H1 (cell line): ENCODE measurements at regions not wholly inside any gene's neighbourhood (a gene's known extent, or its start where the extent isn't known, plus 50 kb on each side); places are given as distances from the start of the nearest gene placed in this dataset.

Source experiments
- CTCF ChIA-PET: fragments of 300-600 bp; sonication (Branson Sonifier 250); formaldehyde crosslinking; loops from one replicate; lab custom pipeline; 2021; ENCODE audit not compliant: partially characterized antibody; lab: Charles Lee
- POLR2A ChIA-PET: fragments of 300-600 bp; sonication (Branson Sonifier 250); formaldehyde crosslinking; loops from one replicate; lab custom pipeline; 2021; ENCODE audit warnings: inconsistent platforms; ENCODE audit not compliant: partially characterized antibody; lab: Charles Lee
- DNase-seq, 2 experiments: peaks; one replicate each; pipeline versions ENCODE4 v3.0.0 to v3.0.0-alpha.2; 2010 to 2022; ENCODE audit warnings: low spot score in 2 of 2, low read depth in 1 of 2, mixed read lengths in 1 of 2
- FAIRE-seq: peaks from 2 replicates; lab custom pipeline; 2011; peaks lifted over from hg19 to GRCh38; lab: Jason Lieb, UNC
- H2AFZ ChIP-seq: 2 replicates; pipeline ENCODE4 v1.8.1; 2012; ENCODE audit warnings: low read length, inconsistent platforms
- H2AK5ac ChIP-seq: 2 replicates; pipeline ENCODE4 v1.6.1; 2013; ENCODE audit warnings: low read depth, low read length
- H2BK120ac ChIP-seq: replicated peaks from 2 replicates; pipeline ENCODE3; 2013; ENCODE audit warnings: low read depth, low read length, inconsistent platforms
- H2BK12ac ChIP-seq: 2 replicates; pipeline ENCODE4 v1.6.1; 2013; ENCODE audit warnings: low read depth, low read length
- H2BK15ac ChIP-seq: 2 replicates; pipeline ENCODE4 v1.6.1; 2013; ENCODE audit warnings: low read length
- H2BK20ac ChIP-seq: 2 replicates; pipeline ENCODE4 v1.6.1; 2013; ENCODE audit warnings: low read length
- H2BK5ac ChIP-seq: 2 replicates; pipeline ENCODE4 v1.6.1; 2013; ENCODE audit warnings: low read depth, low read length
- H3K14ac ChIP-seq: 2 replicates; pipeline ENCODE4 v1.6.1; 2013; ENCODE audit warnings: inconsistent platforms; ENCODE audit not compliant: insufficient read length
- H3K18ac ChIP-seq: 2 replicates; pipeline ENCODE4 v1.6.1; 2013; ENCODE audit warnings: low read length; ENCODE audit errors: extremely low read depth
- H3K23ac ChIP-seq: 2 replicates; pipeline ENCODE4 v1.6.1; 2013; ENCODE audit warnings: inconsistent platforms; ENCODE audit not compliant: insufficient read length
- H3K23me2 ChIP-seq: 2 replicates; pipeline ENCODE4 v1.6.1; 2013; ENCODE audit warnings: low read depth, low read length
- H3K27ac ChIP-seq: 2 replicates; pipeline ENCODE4 v1.6.1; 2011; ENCODE audit warnings: low read depth, low read length, inconsistent platforms
- H3K27me3 ChIP-seq, 4 experiments: replicated peaks in 1 of 4; 1 replicate in 1 of 4; 2 replicates in 3 of 4; pipeline versions ENCODE4 v1.6.1 to v1.8.1; 2011 to 2013; ENCODE audit warnings: low read length in 3 of 4, mild to moderate bottlenecking in 3 of 4, inconsistent platforms in 2 of 4, mixed read lengths in 2 of 4, moderate library complexity in 1 of 4; ENCODE audit not compliant: control insufficient read depth in 3 of 4, insufficient read depth in 3 of 4; ENCODE audit errors: extremely low read depth in 1 of 4
- H3K36me3 ChIP-seq, 4 experiments: 2 replicates each; pipeline versions ENCODE4 v1.6.1 to v1.8.1; 2011 to 2013; ENCODE audit warnings: mild to moderate bottlenecking in 4 of 4, low read length in 3 of 4, moderate library complexity in 2 of 4, control low read depth in 1 of 4, inconsistent platforms in 1 of 4; ENCODE audit not compliant: insufficient read depth in 4 of 4, control insufficient read depth in 2 of 4
- H3K4ac ChIP-seq: replicated peaks from 2 replicates; pipeline ENCODE3; 2013; ENCODE audit warnings: low read length, low read depth, mixed read lengths, inconsistent platforms; ENCODE audit not compliant: insufficient read length
- H3K4me1 ChIP-seq, 4 experiments: replicated peaks in 1 of 4; 1 replicate in 1 of 4; 2 replicates in 3 of 4; pipeline versions ENCODE4 v1.6.1 to v1.8.1; 2011 to 2013; ENCODE audit warnings: low read length in 3 of 4, inconsistent platforms in 2 of 4, mixed read lengths in 1 of 4; ENCODE audit not compliant: insufficient read depth in 4 of 4, control insufficient read depth in 3 of 4
- H3K4me2 ChIP-seq, 2 experiments: 2 replicates each; pipeline versions ENCODE4 v1.6.1 to v1.8.1; 2011 to 2013; ENCODE audit warnings: low read depth in 2 of 2, low read length in 2 of 2, control low read depth in 1 of 2, inconsistent platforms in 1 of 2, mild to moderate bottlenecking in 1 of 2; ENCODE audit not compliant: insufficient read depth in 1 of 2
- H3K4me3 ChIP-seq, 4 experiments: fragments of 200-600, 300-600 bp in 1 of 4; sonication (generic), shearing (Covaris generic), sonication (Bioruptor Twin) in 1 of 4; 2 replicates each; pipeline versions ENCODE4 v1.5.1 to v1.8.1; 2011 to 2016; ENCODE audit warnings: low read length in 4 of 4, low read depth in 3 of 4, control low read depth in 2 of 4, inconsistent platforms in 2 of 4, mild to moderate bottlenecking in 2 of 4, mixed read lengths in 1 of 4, moderate library complexity in 1 of 4; ENCODE audit not compliant: insufficient read depth in 2 of 4; ENCODE audit errors: extremely low read depth in 1 of 4
- H3K56ac ChIP-seq: replicated peaks from 2 replicates; pipeline ENCODE3; 2013; ENCODE audit warnings: low read depth, mild to moderate bottlenecking, mixed read lengths, low read length, inconsistent platforms; ENCODE audit not compliant: insufficient read length
- H3K79me1 ChIP-seq: 2 replicates; pipeline ENCODE4 v1.6.1; 2013; ENCODE audit warnings: low read depth, low read length, control low read depth
- H3K79me2 ChIP-seq, 2 experiments: 2 replicates each; pipeline versions ENCODE4 v1.6.1 to v1.8.1; 2012 to 2013; ENCODE audit warnings: low read length in 2 of 2, mild to moderate bottlenecking in 2 of 2, inconsistent platforms in 1 of 2; ENCODE audit not compliant: insufficient read depth in 2 of 2, control insufficient read depth in 1 of 2
- H3K9ac ChIP-seq, 4 experiments: replicated peaks in 1 of 4; 1 replicate in 1 of 4; 2 replicates in 3 of 4; pipeline versions ENCODE4 v1.6.1 to v1.8.1; 2011 to 2013; ENCODE audit warnings: low read depth in 3 of 4, low read length in 3 of 4, control low read depth in 2 of 4, mild to moderate bottlenecking in 2 of 4, moderate library complexity in 2 of 4, inconsistent platforms in 1 of 4; ENCODE audit errors: extremely low read depth in 1 of 4
- H3K9me3 ChIP-seq, 2 experiments: 2 replicates each; pipeline versions ENCODE4 v1.6.1 to v1.8.1; 2012 to 2013; ENCODE audit warnings: mild to moderate bottlenecking in 2 of 2, moderate library complexity in 2 of 2, control low read depth in 1 of 2, inconsistent platforms in 1 of 2, low read depth in 1 of 2, low read length in 1 of 2, mixed read lengths in 1 of 2; ENCODE audit not compliant: insufficient read depth in 2 of 2
- H4K20me1 ChIP-seq, 2 experiments: replicated peaks in 1 of 2; 2 replicates each; pipeline versions ENCODE3 to v1.8.1; 2011 to 2013; ENCODE audit warnings: inconsistent platforms in 2 of 2, low read length in 2 of 2, mild to moderate bottlenecking in 1 of 2; ENCODE audit not compliant: insufficient read depth in 2 of 2, control insufficient read depth in 1 of 2
- H4K5ac ChIP-seq: 2 replicates; pipeline ENCODE4 v1.6.1; 2013; ENCODE audit warnings: low read length, low read depth, mixed read lengths, inconsistent platforms; ENCODE audit not compliant: insufficient read length
- H4K8ac ChIP-seq: 2 replicates; pipeline ENCODE4 v1.8.0; 2013; ENCODE audit warnings: mild to moderate bottlenecking, moderate library complexity, low read length, inconsistent platforms; ENCODE audit not compliant: insufficient read depth; ENCODE audit errors: extremely low read depth
- H4K91ac ChIP-seq: replicated peaks from 2 replicates; pipeline ENCODE3; 2013; ENCODE audit warnings: low read length, mixed read lengths, inconsistent platforms; ENCODE audit not compliant: insufficient read length
- ATF3 ChIP-seq: IDR thresholded peaks from 2 replicates; pipeline ENCODE4 v1.6.1; 2011; ENCODE audit warnings: low read depth, mild to moderate bottlenecking, low read length; ENCODE audit not compliant: insufficient read depth
- BCL11A ChIP-seq, 2 experiments: IDR thresholded peaks; one replicate each; pipeline ENCODE4 v1.6.1; 2011; ENCODE audit warnings: low read depth in 2 of 2, low read length in 2 of 2, mild to moderate bottlenecking in 2 of 2
- CBX8 ChIP-seq: fragments of 300-800, 300-1000 bp; sonication (generic); IDR thresholded peaks from 2 replicates; pipeline ENCODE4 v1.7.1; 2016; ENCODE audit warnings: low read depth, low read length, borderline replicate concordance
- EP300 ChIP-seq, 2 experiments: IDR thresholded peaks; 1 replicate in 1 of 2; 2 replicates in 1 of 2; pipeline ENCODE4 v1.6.1; 2011 to 2012; ENCODE audit warnings: low read depth in 2 of 2, low read length in 2 of 2, mild to moderate bottlenecking in 2 of 2, borderline replicate concordance in 1 of 2, inconsistent platforms in 1 of 2, moderate library complexity in 1 of 2
- POLR2AphosphoS5 ChIP-seq: IDR thresholded peaks from 2 replicates; pipeline ENCODE4 v1.6.1; 2011; ENCODE audit warnings: low read depth, low read length
- SIX5 ChIP-seq: IDR thresholded peaks from 2 replicates; pipeline ENCODE4 v1.6.1; 2011; ENCODE audit warnings: mild to moderate bottlenecking, low read depth, low read length
- SP2 ChIP-seq: IDR thresholded peaks from 2 replicates; pipeline ENCODE4 v1.6.1; 2012; ENCODE audit warnings: mild to moderate bottlenecking, low read length, inconsistent platforms
- SRF ChIP-seq: IDR thresholded peaks from 2 replicates; pipeline ENCODE4 v1.6.1; 2011; ENCODE audit warnings: mild to moderate bottlenecking, low read depth, low read length, moderate library complexity
- TAF7 ChIP-seq: optimal IDR thresholded peaks from 2 replicates; pipeline ENCODE3; 2011; ENCODE audit warnings: low read depth, mild to moderate bottlenecking, inconsistent platforms, low read length, moderate library complexity, borderline replicate concordance
- YY1 ChIP-seq: IDR thresholded peaks from 2 replicates; pipeline ENCODE4 v1.6.1; 2011; ENCODE audit warnings: low read depth, mild to moderate bottlenecking, low read length
- WGBS, 2 experiments: shearing (Covaris generic) in 1 of 2; methylation state at CpG; one replicate each; pipeline versions ENCODE4 v1.1.6 to v1.1.7; 2013 to 2015; ENCODE audit warnings: low lambda C conversion rate in 2 of 2, mixed read lengths in 2 of 2, inconsistent platforms in 1 of 2, low coverage in 1 of 2, missing lambda C conversion rate in 1 of 2; ENCODE audit not compliant: insufficient replicate concordance in 2 of 2, insufficient coverage in 1 of 2, insufficient read length in 1 of 2; ENCODE audit errors: extremely low coverage in 1 of 2, missing lambda C conversion rate in 1 of 2; 5-methylcytosine and 5-hydroxymethylcytosine counted together
- TF ChIP-seq, protein P1 (sequence below), 3 experiments: IDR thresholded peaks; 1 replicate in 2 of 3; 2 replicates in 1 of 3; pipeline versions ENCODE4 v1.5.1 to v1.6.1; 2011; ENCODE audit warnings: low read length in 3 of 3, mild to moderate bottlenecking in 3 of 3, inconsistent platforms in 2 of 3, low read depth in 1 of 3, moderate library complexity in 1 of 3; ENCODE audit not compliant: insufficient read depth in 1 of 3; ENCODE audit errors: control extremely low read depth in 1 of 3

- WGBS, 2 experiments, result 82% methylated on average over 10 of the region's 10 CpGs; no CpG with 5 or more reads in 1 of the 2 experiments
Observed at GRCh38 chr10:10295537-10295936, 722.1 kb upstream of the CELF2 start.

More at GRCh38 chr10:10295537-10295936, 722.1 kb upstream of the CELF2 start:
- Histone ChIP-seq H2AK5ac (no peak overlapping the region), H3K36me3 (no peaks in the 10 kb centered on the region), H3K9me3 (no peaks in the 10 kb centered on the region), H3K27me3 (no peaks in the 10 kb centered on the region), H3K9ac (no peak overlapping the region), H3K14ac (no peak overlapping the region), H3K56ac (no peak overlapping the region), H2BK5ac (no peak overlapping the region; the same call in 1 of the 2 replicates), H4K20me1 (peaks cover 0 to 4% of the 10 kb centered on the region in 2 experiments), H3K23me2 (peaks cover 5% of the 10 kb centered on the region; the same call in 1 of the 2 replicates), H2BK120ac (peak overlapping the region; percentile 66), H4K5ac (peak overlapping the region; percentile 31), H3K79me1 (no peaks in the 10 kb centered on the region), H3K18ac (no peak overlapping the region), H3K23ac (no peak overlapping the region), H3K4ac (peak overlapping the region; percentile 83), H3K4me2 (no peak overlapping the region), H2BK15ac (no peak overlapping the region), H3K4me1 (peaks cover 6 to 21% (median 11%) of the 10 kb centered on the region in 4 experiments; a peak in 6 of 7 replicates), H3K79me2 (no peaks in the 10 kb centered on the region), H2BK12ac (no peak overlapping the region), H3K27ac (no peak overlapping the region), H3K4me3 (no peak overlapping the region), H4K91ac (peak overlapping the region; percentile 80), H4K8ac (no peak overlapping the region), H2AFZ (peak overlapping the region; percentile 94), H2BK20ac (no peak overlapping the region)
- FAIRE-seq (no peak), DNase-seq (no peak)
- CTCF ChIA-PET, result interaction anchor here (0.8 to 1.3 kb wide), 4 partner anchors 10 to 927 kb away, joined by 3 to 4 read pairs (median 3); no protein-coding TSS in a partner anchor
- POLR2A ChIA-PET, result no interaction called here
- TF ChIP-seq EP300 (IDR thresholded peaks at IDR 0.05; ENCODE audit: borderline replicate concordance in 1 of 2, low read depth in 2 of 2, low read length in 2 of 2) (no peak), SRF (no peak), YY1 (no peak), TAF7 (no peak), SIX5 (no peak), BCL11A (IDR thresholded peaks at IDR 0.05; ENCODE audit: low read depth in 2 of 2, low read length in 2 of 2) (no peak), ATF3 (no peak), POLR2AphosphoS5 (no peak), CBX8 (no peak), SP2 (no peak)
- TF ChIP-seq, protein P1, sequence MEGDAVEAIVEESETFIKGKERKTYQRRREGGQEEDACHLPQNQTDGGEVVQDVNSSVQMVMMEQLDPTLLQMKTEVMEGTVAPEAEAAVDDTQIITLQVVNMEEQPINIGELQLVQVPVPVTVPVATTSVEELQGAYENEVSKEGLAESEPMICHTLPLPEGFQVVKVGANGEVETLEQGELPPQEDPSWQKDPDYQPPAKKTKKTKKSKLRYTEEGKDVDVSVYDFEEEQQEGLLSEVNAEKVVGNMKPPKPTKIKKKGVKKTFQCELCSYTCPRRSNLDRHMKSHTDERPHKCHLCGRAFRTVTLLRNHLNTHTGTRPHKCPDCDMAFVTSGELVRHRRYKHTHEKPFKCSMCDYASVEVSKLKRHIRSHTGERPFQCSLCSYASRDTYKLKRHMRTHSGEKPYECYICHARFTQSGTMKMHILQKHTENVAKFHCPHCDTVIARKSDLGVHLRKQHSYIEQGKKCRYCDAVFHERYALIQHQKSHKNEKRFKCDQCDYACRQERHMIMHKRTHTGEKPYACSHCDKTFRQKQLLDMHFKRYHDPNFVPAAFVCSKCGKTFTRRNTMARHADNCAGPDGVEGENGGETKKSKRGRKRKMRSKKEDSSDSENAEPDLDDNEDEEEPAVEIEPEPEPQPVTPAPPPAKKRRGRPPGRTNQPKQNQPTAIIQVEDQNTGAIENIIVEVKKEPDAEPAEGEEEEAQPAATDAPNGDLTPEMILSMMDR (IDR thresholded peaks at IDR 0.05; ENCODE audit: control extremely low read depth in 1 of 3, insufficient read depth in 1 of 3, low read depth in 1 of 3, low read length in 3 of 3), result no peak
